GM23338 (cell line): ENCODE measurements at regions not wholly inside any gene's neighbourhood (a gene's known extent, or its start where the extent isn't known, plus 50 kb on each side); places are given as distances from the start of the nearest gene placed in this dataset.

Experiments
- CREB1 ChIP-seq: fragments of 250-450 bp; sonication (Bioruptor Pico); IDR thresholded peaks from 2 replicates; pipeline ENCODE4 v1.5.0; 2020; ENCODE audit warnings: low read depth, mild to moderate bottlenecking, moderate library complexity
- POLR2AphosphoS5 ChIP-seq: IDR thresholded peaks from 2 replicates; pipeline ENCODE4 v1.6.1; 2016; ENCODE audit warnings: antibody characterized with exemption, low read depth
- TF ChIP-seq, protein P1 (sequence below), 2 experiments: fragments of 200-600 bp in 1 of 2; sonication (generic) in 1 of 2; conservative IDR thresholded peaks; 2 replicates each; pipeline versions ENCODE4 v1.5.1 to v1.6.1; 2016 to 2017; ENCODE audit warnings: antibody characterized with exemption in 2 of 2, low read depth in 2 of 2, mild to moderate bottlenecking in 2 of 2, moderate library complexity in 1 of 2

DNA sequence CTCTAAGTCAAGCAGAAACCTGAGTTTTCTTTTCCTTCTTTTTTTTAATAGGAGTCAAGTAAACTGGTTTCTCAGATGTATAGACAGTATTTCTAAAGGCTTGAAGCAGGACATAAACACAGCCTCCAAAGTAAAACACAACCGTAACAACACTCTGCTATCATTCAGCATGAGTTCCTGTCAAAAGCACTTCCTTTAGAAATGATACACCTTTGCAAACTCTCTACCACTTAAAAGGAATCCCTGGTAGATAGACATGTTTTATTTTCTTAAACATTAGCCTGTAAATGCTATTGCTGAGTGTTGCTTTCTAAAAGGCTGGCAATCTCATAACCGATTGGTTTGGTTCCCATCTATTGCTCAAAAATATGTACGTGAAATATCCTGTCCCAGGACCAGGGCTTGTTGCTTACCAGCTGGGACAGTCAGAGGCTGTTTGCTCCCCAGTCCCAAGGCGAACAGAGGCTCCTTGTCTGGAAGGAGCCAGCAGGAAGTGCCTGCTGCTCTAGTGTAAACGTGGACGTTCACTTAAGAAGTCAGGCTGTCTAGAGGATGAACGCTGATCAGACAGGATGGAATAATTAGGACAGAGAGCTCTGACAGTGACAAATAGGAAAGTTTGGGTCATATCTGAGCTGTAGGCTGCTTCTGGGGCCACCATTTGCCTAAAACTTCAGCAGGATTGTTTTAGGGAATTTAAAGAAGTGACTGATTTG, 173.9 kb upstream of the KLF3 start:
- no peak for TF ChIP-seq CREB1 (CRISPR knock-in tag)
- TF ChIP-seq, protein P1, sequence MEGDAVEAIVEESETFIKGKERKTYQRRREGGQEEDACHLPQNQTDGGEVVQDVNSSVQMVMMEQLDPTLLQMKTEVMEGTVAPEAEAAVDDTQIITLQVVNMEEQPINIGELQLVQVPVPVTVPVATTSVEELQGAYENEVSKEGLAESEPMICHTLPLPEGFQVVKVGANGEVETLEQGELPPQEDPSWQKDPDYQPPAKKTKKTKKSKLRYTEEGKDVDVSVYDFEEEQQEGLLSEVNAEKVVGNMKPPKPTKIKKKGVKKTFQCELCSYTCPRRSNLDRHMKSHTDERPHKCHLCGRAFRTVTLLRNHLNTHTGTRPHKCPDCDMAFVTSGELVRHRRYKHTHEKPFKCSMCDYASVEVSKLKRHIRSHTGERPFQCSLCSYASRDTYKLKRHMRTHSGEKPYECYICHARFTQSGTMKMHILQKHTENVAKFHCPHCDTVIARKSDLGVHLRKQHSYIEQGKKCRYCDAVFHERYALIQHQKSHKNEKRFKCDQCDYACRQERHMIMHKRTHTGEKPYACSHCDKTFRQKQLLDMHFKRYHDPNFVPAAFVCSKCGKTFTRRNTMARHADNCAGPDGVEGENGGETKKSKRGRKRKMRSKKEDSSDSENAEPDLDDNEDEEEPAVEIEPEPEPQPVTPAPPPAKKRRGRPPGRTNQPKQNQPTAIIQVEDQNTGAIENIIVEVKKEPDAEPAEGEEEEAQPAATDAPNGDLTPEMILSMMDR (conservative IDR thresholded peaks at IDR 0.05; ENCODE audit: low read depth in 2 of 2): no peak
- no peak for TF ChIP-seq POLR2AphosphoS5
